Superior temporal gyrus (tissue), 1 donor: ENCODE measurements at regions not wholly inside any gene's neighbourhood (a gene's known extent, or its start where the extent isn't known, plus 50 kb on each side); places are given as distances from the start of the nearest gene placed in this dataset.

Source experiments
- DNase-seq: peaks from one replicate; pipeline ENCODE4 v3.0.0-alpha.2; 2016; ENCODE audit errors: extremely low spot score

GRCh38 chr16:47971225-47971624 is 184.6 kb downstream of the ABCC12 start:
- DNase-seq = no peak

DNA sequence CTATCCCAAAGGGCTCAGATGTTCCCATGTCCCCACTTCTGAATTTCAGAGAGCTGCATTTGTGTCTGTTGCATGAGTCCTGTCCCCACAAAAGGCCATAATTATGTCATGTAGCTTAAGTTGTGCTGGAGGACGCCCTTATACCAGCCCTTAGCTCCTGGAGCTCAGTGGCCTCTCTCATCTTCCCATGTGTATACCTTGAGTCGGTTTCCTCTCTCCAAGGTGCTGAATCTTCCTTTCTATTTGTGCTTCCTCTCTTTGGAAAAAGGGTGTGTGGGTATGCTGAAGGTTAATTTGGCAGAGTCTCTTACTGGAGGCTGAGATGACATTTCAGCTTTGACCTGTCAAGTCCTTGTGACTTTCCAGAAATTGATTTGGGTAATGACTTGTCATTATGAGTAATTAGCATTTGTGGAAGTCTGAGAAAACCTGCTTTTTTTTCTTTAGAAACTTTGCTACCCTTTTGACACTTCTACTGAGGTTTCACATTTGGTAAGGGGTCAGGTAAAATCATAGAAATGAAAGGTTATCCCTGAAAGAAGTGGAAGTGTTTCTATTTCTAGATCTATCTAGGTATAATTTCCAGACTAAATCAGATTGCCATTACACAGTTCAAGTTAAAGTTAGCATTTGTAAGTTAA is 185.4 kb downstream of the ABCC12 start:
- DNase-seq = no peak

GRCh38 chr16:47967374-47967773 is 188.4 kb downstream of the ABCC12 start:
- no peak for DNase-seq

DNA sequence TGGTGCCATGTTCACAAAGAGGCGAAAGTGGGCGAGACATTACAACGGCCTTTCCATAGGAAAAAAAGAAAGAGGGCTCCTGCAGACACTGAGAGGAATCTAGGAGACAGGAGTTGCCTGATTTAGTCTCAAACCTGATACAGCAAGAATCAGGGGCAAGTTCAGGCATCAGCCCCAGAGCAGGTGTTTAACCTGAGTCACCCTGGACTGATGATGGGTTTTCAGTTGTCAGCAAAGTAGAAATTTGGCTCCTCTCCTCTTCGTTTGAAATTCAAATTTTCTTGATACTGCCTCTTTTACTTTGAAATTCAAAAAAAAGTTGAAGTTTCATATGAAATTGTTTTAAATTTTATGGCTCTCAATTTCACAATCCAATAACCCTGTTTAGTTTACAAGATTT is 189.5 kb downstream of the ABCC12 start:
- no peak for DNase-seq

DNA sequence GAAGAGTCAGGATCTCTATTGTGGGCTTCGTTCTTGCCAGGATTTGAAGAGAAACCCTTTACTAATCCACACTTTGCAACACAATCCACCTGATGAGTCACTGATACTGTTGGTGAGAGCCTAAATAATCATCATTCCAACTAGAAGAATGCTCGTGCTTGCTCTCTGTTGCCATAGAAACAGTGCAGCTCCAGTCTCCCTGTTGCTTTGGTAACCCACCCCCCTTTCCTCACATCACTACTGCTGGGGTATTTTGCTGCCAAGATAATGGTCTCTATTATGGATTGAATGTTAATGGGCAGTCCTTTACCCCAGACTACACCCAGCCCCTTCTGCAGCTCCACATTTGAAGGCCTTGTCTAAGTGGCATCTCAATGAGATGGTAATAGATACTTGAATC is 190.4 kb downstream of the ABCC12 start:
- peak; percentile 56 for DNase-seq

GRCh38 chr16:47958726-47959125 is 197.1 kb downstream of the ABCC12 start:
- no peak for DNase-seq

DNA sequence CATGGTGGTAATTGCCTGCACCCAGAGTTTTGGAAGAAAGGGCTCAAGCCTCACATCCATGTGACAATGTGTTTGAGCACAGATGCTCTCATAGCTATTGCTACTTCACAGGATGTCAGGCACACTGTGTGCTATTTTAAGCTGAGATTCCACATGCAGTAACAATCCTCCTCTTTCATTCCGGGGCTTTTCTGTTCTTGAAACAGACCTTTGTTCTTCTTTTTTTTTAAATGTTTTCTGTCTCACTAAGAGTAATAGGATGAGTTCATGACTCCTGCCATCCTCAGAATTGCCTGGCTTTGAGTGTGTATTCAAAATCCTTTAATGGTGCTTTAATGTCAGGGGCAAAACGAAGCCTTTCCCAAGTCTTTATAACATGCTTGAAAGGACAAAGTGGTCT is 198.9 kb downstream of the ABCC12 start:
- no peak for DNase-seq

GRCh38 chr16:47949714-47950113 is 206.1 kb downstream of the ABCC12 start:
- DNase-seq = no peak

DNA sequence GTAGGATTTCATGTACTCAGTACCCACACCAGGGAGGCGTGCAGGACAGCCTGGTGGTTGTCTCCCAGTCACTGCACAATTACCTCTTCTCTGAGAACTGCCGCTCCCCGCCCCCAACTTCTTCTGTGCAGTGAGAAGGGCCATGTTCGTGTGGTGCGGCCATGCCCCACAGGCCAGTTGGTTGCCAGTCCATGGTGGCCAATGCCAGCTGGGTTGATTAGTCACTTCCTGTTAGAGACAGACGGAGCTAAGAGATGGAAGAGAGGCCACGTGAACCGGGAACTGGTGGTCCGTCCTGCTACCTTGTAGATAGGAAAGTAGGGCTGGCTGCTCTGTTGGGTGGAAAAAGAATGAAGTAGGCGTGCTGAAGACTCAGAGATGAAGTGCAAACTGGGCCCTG is 206.5 kb downstream of the ABCC12 start:
- DNase-seq = no peak

DNA sequence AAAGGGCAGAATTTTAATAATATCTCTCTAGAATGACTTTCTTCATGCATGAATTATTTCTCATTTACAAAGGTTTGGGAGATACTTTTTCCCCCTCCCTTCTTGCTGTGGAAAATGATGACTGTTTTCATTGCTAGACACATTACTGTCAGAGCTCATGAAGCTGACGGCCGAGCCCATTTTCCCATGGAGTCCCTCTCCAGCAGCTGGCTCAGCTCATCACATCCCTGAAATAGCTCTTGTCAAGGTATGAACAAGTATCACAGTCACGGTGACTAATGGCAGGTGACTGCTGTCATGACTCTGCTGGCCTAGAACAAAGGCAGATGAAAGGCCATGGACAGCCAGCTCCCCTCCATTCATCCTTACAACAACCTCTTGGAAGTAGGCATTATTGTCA is 208.1 kb downstream of the ABCC12 start:
- no peak for DNase-seq

DNA sequence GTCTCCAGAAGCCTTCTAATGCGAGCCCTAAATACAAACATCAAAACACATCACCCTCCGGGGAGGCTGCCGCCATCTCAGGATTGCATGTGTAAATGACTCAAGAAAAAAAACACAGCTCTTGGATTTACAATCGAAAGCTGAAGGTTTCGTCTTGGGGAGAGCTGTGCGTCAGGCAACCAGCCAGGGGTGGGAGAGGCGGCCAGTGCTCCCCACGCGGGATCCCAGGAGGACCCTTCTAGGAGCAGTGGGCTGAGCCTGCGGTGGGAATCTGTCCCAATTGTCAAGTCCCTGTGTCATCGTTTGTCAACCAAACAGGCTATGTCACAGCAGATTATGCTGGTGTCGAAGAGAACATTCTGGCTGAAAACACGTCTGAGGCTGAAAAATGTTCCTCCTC is 209.7 kb downstream of the ABCC12 start:
- no peak for DNase-seq

DNA sequence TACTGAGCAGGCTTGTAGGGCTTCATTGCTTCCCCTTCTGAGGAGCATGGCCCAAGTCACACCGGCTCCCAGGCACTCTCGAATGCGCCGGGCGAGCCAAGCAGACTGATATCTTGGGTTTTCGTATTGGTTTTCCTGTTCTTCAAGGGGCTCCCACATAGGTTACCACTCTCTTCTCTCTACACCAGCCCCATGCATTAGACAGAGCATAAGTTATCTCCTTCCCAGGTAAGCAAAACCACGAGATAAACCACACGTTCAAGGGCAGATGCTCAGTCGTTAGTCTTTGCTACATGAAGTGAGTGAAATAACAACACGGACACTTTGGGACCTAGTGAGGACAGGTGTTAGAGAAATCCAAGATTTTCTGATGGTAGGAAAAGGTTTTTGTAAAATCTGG is 211.2 kb downstream of the ABCC12 start:
- no peak for DNase-seq

DNA sequence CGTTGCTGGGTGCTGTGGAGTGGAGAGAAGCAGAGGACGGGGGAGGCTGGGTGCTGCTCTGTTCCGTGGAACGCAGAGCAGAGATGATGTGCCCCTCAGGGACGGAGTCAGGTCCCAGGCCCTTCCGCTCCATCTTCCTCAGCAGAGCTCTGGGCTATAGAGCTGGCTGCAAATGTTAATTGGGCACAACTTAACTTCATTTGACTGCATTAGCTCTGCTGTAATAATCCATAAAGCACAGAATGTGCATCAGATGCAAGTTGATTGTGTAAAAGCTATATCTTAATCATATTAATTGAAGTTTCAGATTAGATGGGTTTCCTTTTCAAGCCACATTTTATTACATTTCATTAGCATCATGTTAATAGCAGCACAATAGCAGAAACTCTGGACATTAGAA is 212.6 kb downstream of the ABCC12 start:
- no peak for DNase-seq

- no peak for DNase-seq
Observed at GRCh38 chr16:47940466-47940865, 215.3 kb downstream of the ABCC12 start.

GRCh38 chr16:47939680-47940079 is 216.1 kb downstream of the ABCC12 start:
- DNase-seq = no peak

DNA sequence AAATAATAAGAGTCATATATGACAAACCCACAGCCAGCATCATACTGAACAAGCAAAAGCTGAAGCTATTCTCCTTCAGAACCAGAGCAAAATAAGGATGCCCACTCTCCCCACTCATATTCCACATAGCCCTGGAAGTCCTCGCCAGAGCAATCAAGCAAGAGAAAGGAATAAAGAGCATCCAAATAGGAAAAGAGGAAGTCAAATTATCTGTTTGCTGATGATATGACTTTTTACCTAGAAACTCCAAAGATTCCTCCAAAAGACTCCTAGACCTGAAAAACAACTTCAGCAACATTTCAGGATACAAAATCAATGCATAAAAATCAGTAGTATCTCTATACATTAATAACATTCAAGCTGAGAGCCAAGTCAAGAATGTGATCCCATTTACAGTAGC is 217.5 kb downstream of the ABCC12 start:
- DNase-seq = no peak

DNA sequence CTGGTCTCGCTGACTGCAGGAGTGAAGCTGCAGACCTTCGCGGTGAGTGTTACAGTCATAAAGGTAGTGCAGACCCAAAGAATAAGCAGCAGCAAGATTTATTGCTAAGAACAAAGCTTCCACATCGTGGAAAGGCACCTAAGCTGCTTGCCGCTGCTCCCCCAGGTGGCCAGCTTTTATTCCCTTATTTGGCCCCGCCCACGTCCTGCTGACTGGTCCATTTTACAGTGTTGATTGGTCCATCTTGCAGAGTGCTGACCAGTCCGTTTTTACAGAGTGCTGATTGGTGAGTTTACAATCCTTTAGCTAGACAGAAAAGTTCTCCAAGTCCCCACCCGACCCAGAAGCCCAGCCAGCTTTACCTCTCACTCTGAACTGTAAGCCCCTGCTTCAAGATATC is 227.8 kb downstream of the ABCC12 start:
- no peak for DNase-seq

- no peak for DNase-seq
Observed at GRCh38 chr16:47927330-47927729, 228.5 kb downstream of the ABCC12 start.

DNA sequence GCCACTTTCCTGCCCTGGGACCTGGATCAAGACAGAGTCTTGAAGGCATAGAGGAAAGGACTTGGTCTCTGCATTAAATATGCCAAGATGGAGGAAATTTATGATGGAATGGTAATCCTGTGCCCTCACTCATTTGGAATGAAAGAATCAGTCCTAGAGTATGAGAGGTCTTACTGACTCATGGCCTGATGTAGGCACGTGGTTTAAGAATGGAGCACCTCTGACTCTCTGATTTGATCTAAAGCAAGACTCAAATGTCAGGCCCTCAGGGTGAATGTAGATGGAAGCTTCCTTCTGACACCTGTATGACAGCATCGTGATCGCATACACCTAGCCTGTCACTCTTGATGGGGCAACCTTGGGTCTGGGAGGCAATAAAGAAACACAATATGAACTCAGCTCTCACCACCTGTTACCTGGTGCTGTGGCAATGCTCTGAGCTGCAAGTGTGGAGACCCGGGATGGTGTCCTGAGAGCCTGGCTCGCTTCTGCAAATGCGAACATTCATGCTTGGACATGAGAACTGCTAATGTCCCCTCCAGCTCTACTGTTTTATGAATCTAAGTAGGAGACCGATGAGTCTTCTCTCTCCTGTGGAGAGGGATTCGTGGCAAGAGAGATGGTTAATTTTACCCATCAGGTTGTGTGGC is 229.9 kb downstream of the ABCC12 start:
- no peak for DNase-seq

DNA sequence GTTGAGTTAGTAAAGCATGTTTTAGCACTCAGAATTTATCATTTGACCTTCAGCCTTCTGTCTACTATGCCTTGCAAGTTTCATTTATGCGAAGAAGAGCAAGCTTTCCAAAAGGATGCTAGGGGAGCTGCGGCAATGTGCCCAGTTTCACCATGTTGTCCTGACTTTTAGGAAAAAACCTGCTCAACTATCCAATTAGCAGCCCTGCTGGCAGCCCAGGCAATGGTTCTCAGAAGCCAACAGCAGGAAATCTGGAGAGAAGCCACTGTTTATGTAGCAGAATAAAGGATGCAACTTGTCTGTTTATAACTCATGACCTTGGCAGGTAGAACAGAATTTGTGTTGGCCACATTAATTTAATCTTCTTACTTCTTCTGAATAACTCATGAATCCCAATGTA is 230.8 kb downstream of the ABCC12 start:
- DNase-seq = no peak

- DNase-seq = no peak
Observed at GRCh38 chr16:47921535-47921934, 234.3 kb downstream of the ABCC12 start.

GRCh38 chr16:47920709-47921108 is 235.1 kb downstream of the ABCC12 start:
- no peak for DNase-seq

GRCh38 chr16:47917118-47917517 is 238.7 kb downstream of the ABCC12 start:
- no peak for DNase-seq

- DNase-seq = no peak
Observed at GRCh38 chr16:47916266-47916665, 239.5 kb downstream of the ABCC12 start.
